Ishikawa (cell line): ENCODE measurements at regions not wholly inside any gene's neighbourhood (a gene's known extent, or its start where the extent isn't known, plus 50 kb on each side); places are given as distances from the start of the nearest gene placed in this dataset.
A peak's percentile ranks its signal among the peaks of the same experiment; 100 is the strongest.

Experiments
- CEBPB ChIP-seq: IDR thresholded peaks from 2 replicates; pipeline ENCODE4 v1.6.1; 2012
- CREB1 ChIP-seq: IDR thresholded peaks from 2 replicates; pipeline ENCODE4 v1.6.1; 2012; ENCODE audit warnings: low read depth
- EGR1 ChIP-seq: IDR thresholded peaks from 2 replicates; pipeline ENCODE4 v1.6.1; 2012
- EP300 ChIP-seq: IDR thresholded peaks from 2 replicates; pipeline ENCODE4 v1.6.1; 2012; ENCODE audit warnings: borderline replicate concordance
- FOXM1 ChIP-seq: IDR thresholded peaks from 2 replicates; pipeline ENCODE4 v1.6.1; 2012; ENCODE audit warnings: low read depth, borderline replicate concordance
- MAX ChIP-seq: IDR thresholded peaks from 2 replicates; pipeline ENCODE4 v1.6.1; 2012
- NFIC ChIP-seq: IDR thresholded peaks from 2 replicates; pipeline ENCODE4 v1.6.1; 2012
- RAD21 ChIP-seq: IDR thresholded peaks from 2 replicates; pipeline ENCODE4 v1.6.1; 2012; ENCODE audit warnings: low read depth
- REST ChIP-seq: IDR thresholded peaks from 2 replicates; pipeline ENCODE4 v1.6.1; 2012; ENCODE audit warnings: low read depth, mild to moderate bottlenecking
- TAF1 ChIP-seq: IDR thresholded peaks from 2 replicates; pipeline ENCODE4 v1.6.1; 2012; ENCODE audit warnings: low read depth, mild to moderate bottlenecking
- TCF12 ChIP-seq: IDR thresholded peaks from 2 replicates; pipeline ENCODE4 v1.6.1; 2012; ENCODE audit warnings: low read depth
- TEAD4 ChIP-seq: IDR thresholded peaks from 2 replicates; pipeline ENCODE4 v1.6.1; 2012
- USF1 ChIP-seq: IDR thresholded peaks from 2 replicates; pipeline ENCODE4 v1.6.1; 2012
- YY1 ChIP-seq: IDR thresholded peaks from 2 replicates; pipeline ENCODE4 v1.6.1; 2012; ENCODE audit warnings: low read depth
- ZBTB7A ChIP-seq: IDR thresholded peaks from 2 replicates; pipeline ENCODE4 v1.6.1; 2012; ENCODE audit warnings: low read depth

GRCh38 chr13:97726664-97727280 is 226.7 kb upstream of the IPO5 start:
- no peak for TF ChIP-seq FOXM1
- TF ChIP-seq REST, result no peak
- no peak for TF ChIP-seq NFIC
- peak; percentile 75 for TF ChIP-seq CEBPB
- TF ChIP-seq TEAD4, result no peak

GRCh38 chr13:97727991-97728390 is 225.5 kb upstream of the IPO5 start:
- TF ChIP-seq CREB1, result no peak
- no peak for TF ChIP-seq EGR1
- TF ChIP-seq EP300, result no peak
- no peak for TF ChIP-seq NFIC
- TF ChIP-seq REST, result no peak
- no peak for TF ChIP-seq YY1
- no peak for TF ChIP-seq CEBPB
- TF ChIP-seq USF1, result no peak
- no peak for TF ChIP-seq MAX
- TF ChIP-seq ZBTB7A, result no peak
- no peak for TF ChIP-seq FOXM1
- TF ChIP-seq TEAD4, result no peak
- no peak for TF ChIP-seq RAD21
- no peak for TF ChIP-seq TAF1

GRCh38 chr13:97736436-97736835 is 217.0 kb upstream of the IPO5 start:
- TF ChIP-seq CEBPB (no peak), TEAD4 (no peak), NFIC (no peak), RAD21 (no peak), USF1 (no peak), CREB1 (no peak), REST (no peak), FOXM1 (no peak), ZBTB7A (no peak), TCF12 (no peak), MAX (no peak), TAF1 (no peak), YY1 (no peak), EP300 (no peak), EGR1 (no peak)

- TF ChIP-seq CEBPB, result no peak
- TF ChIP-seq NFIC, result no peak
- TF ChIP-seq YY1, result no peak
- TF ChIP-seq RAD21, result no peak
- no peak for TF ChIP-seq USF1
- TF ChIP-seq EGR1, result no peak
- TF ChIP-seq ZBTB7A, result no peak
- no peak for TF ChIP-seq MAX
- no peak for TF ChIP-seq FOXM1
- no peak for TF ChIP-seq CREB1
- TF ChIP-seq REST, result no peak
- no peak for TF ChIP-seq TEAD4
- TF ChIP-seq TCF12, result no peak
- no peak for TF ChIP-seq EP300
- no peak for TF ChIP-seq TAF1
Measured at GRCh38 chr13:97742084-97742483, 211.4 kb upstream of the IPO5 start.
